GM13976 (cell line): ENCODE measurements at regions not wholly inside any gene's neighbourhood (a gene's known extent, or its start where the extent isn't known, plus 50 kb on each side); places are given as distances from the start of the nearest gene placed in this dataset.

Experiments used
- DNase-seq: peaks from one replicate; pipeline ENCODE4 v3.0.0; 2012; ENCODE audit warnings: low spot score
- CTCF ChIP-seq: IDR thresholded peaks from 2 replicates; pipeline ENCODE4 v1.5.1; 2012; ENCODE audit warnings: borderline replicate concordance, mild to moderate bottlenecking; ENCODE audit not compliant: insufficient read depth; ENCODE audit errors: extremely low read depth, missing control alignments, control extremely low read depth
- in situ Hi-C: fragments of 300-500 bp; cut with MboI; formaldehyde crosslinking; loops from one replicate; pipeline ENCODE4 v1.12.0; 2022; ENCODE audit warnings: low sequenced_read_pairs, mixed read lengths, inconsistent platforms; ENCODE audit not compliant: unreplicated experiment

- TF ChIP-seq CTCF = no peak
- in situ Hi-C loops = no loop called here
These were observed 396.9 kb upstream of the TMEFF2 start for GRCh38 chr2:192591617-192592016.

GRCh38 chr2:192585418-192585817 lies 390.7 kb upstream of the TMEFF2 start:
- TF ChIP-seq CTCF = no peak
- no peak for DNase-seq
- in situ Hi-C loops = no loop called here

More at GRCh38 chr2:192591617-192592016, 396.9 kb upstream of the TMEFF2 start:
- no peak for DNase-seq

GRCh38 chr2:192584976-192585375 lies 390.2 kb upstream of the TMEFF2 start:
- in situ Hi-C loops = no loop called here
- DNase-seq = no peak
- TF ChIP-seq CTCF = no peak

GRCh38 chr2:192579965-192580700 lies 385.4 kb upstream of the TMEFF2 start:
- in situ Hi-C loops = no loop called here
- TF ChIP-seq CTCF = no peak
- DNase-seq = no peak

GRCh38 chr2:192578780-192579179 lies 384.0 kb upstream of the TMEFF2 start:
- no peak for DNase-seq
- no peak for TF ChIP-seq CTCF
- in situ Hi-C loops = no loop called here

GRCh38 chr2:192577706-192578105 lies 383.0 kb upstream of the TMEFF2 start:
- no peak for DNase-seq
- in situ Hi-C loops = no loop called here
- TF ChIP-seq CTCF = no peak
